ENCODE measurements at regions not wholly inside any gene's neighbourhood (a gene's known extent, or its start where the extent isn't known, plus 50 kb on each side); places are given as distances from the start of the nearest gene placed in this dataset.

DNA sequence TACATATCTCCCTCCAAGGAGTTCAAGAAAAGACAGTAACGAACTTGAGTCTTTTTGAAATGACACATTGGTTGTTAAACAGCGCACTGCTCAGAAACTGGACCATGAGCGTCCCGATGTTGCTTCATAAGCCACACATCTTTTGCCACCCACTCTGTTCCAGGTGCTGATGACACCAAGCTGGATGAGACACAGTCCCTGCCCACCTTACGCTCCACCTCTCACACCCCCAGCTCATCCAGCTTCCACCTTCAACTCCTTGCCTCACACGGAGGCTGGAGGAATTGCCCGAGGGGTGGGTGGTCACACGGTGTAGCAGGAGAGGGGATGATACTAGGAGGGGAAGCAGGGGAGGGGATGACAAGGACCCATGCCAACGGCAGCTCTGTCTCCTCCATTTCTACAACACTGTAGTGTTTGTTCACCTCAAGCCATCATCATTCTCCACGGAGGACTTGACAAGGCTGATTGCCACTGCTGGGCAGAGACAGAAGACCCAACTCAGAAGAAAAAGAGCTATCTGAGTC is 148.5 kb upstream of the TNR start:
- peaks cover 99% of the 10 kb centered on the region for H3K27me3 Mint-ChIP-seq (ENCODE audit: low read depth)

More for the DNA sequence above, 148.5 kb upstream of the TNR start:
- no peak overlapping the region for H2AK5ac ChIP-seq (ENCODE audit: insufficient read length, low read length)
- no peaks in the 10 kb centered on the region for H3K79me1 ChIP-seq (ENCODE audit: insufficient read depth, low read depth, low read length, poor library complexity, severe bottlenecking)
- H4K91ac ChIP-seq (ENCODE audit: insufficient read length, low read depth, low read length) = no peak overlapping the region
- H4K20me1 ChIP-seq (ENCODE audit: control insufficient read depth, insufficient read depth, insufficient read length) = no peaks in the 10 kb centered on the region
- H4K5ac ChIP-seq (ENCODE audit: insufficient read length, low read depth, low read length) = no peak overlapping the region
- no peak overlapping the region for H2BK15ac ChIP-seq (ENCODE audit: low read depth, low read length)
- no CpG with 5 or more reads among the region's 10 CpGs for WGBS (ENCODE audit: extremely low coverage, insufficient read length, low lambda C conversion rate)
- no peaks in the 10 kb centered on the region for H3K79me2 ChIP-seq (ENCODE audit: insufficient read depth, low read length)
- no peak for DNase-seq
- no peak overlapping the region for H2AFZ ChIP-seq (ENCODE audit: low read length)
- H3K9me3 ChIP-seq (ENCODE audit: control insufficient read depth, low read depth, low read length) = no peaks in the 10 kb centered on the region
- H3K18ac ChIP-seq (ENCODE audit: insufficient read length, low read depth, low read length) = no peak overlapping the region
- no peak overlapping the region for H3K27ac ChIP-seq (ENCODE audit: insufficient read length, low read depth, low read length)
- H3K4me3 Mint-ChIP-seq = no peak overlapping the region
- H3K23ac ChIP-seq (ENCODE audit: insufficient read length, low read depth, low read length) = no peak overlapping the region
- no peak overlapping the region for H3K56ac ChIP-seq (ENCODE audit: insufficient read length, low read depth, low read length)
- no peak overlapping the region for H3K14ac ChIP-seq (ENCODE audit: insufficient read depth, low read length)
- no peak overlapping the region for H3K9ac ChIP-seq (ENCODE audit: extremely low read depth, insufficient read length, low read length)
- no peaks in the 10 kb centered on the region for H3K4me1 ChIP-seq (ENCODE audit: insufficient read depth, low read length)
- H2BK5ac ChIP-seq (ENCODE audit: insufficient read length, low read length) = no peak overlapping the region
- no peak overlapping the region for H3K4ac ChIP-seq (ENCODE audit: low read depth, low read length)
- no peaks in the 10 kb centered on the region; a peak in 2 of 7 replicates for H3K36me3 Mint-ChIP-seq (ENCODE audit: insufficient read depth in 1 of 3, low read depth in 3 of 3)
- H3K27me3 ChIP-seq (ENCODE audit: insufficient read depth, low read length) = peaks cover 35% of the 10 kb centered on the region; the same call in 1 of the 2 replicates
- peaks cover 15 to 16% of the 10 kb centered on the region in 2 experiments for H3K4me1 Mint-ChIP-seq
- H3T11ph ChIP-seq (ENCODE audit: low read length) = no peak overlapping the region
- peaks cover 4% of the 10 kb centered on the region for H3K23me2 ChIP-seq (ENCODE audit: insufficient read length, low read depth, low read length, poor library complexity, severe bottlenecking)
- H3K9me3 Mint-ChIP-seq = no peaks in the 10 kb centered on the region
- TF ChIP-seq, protein P1, sequence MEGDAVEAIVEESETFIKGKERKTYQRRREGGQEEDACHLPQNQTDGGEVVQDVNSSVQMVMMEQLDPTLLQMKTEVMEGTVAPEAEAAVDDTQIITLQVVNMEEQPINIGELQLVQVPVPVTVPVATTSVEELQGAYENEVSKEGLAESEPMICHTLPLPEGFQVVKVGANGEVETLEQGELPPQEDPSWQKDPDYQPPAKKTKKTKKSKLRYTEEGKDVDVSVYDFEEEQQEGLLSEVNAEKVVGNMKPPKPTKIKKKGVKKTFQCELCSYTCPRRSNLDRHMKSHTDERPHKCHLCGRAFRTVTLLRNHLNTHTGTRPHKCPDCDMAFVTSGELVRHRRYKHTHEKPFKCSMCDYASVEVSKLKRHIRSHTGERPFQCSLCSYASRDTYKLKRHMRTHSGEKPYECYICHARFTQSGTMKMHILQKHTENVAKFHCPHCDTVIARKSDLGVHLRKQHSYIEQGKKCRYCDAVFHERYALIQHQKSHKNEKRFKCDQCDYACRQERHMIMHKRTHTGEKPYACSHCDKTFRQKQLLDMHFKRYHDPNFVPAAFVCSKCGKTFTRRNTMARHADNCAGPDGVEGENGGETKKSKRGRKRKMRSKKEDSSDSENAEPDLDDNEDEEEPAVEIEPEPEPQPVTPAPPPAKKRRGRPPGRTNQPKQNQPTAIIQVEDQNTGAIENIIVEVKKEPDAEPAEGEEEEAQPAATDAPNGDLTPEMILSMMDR (conservative IDR thresholded peaks at IDR 0.05) = no peak
- no peak overlapping the region for H2BK120ac ChIP-seq (ENCODE audit: low read depth, low read length, poor library complexity, severe bottlenecking)
- H4K8ac ChIP-seq (replicated peaks; ENCODE audit: insufficient read length, low read depth, low read length) = no peak overlapping the region
- no peak overlapping the region for H3K4me2 ChIP-seq (ENCODE audit: insufficient read depth, insufficient read length, low read length)
- no peak overlapping the region for H2BK20ac ChIP-seq (ENCODE audit: low read depth, low read length, poor library complexity, severe bottlenecking)
- H2BK12ac ChIP-seq (ENCODE audit: insufficient read length, low read depth, low read length) = no peak overlapping the region
- H3K27ac Mint-ChIP-seq = no peak overlapping the region

Data from H9 (cell line).